ENCODE measurements at regions not wholly inside any gene's neighbourhood (a gene's known extent, or its start where the extent isn't known, plus 50 kb on each side); places are given as distances from the start of the nearest gene placed in this dataset.

GRCh38 chr6:145194389-145194788 lies 540.9 kb downstream of the EPM2A start:
- intact Hi-C loops (cut with DNase I): no loop called here
- Histone ChIP-seq H3K4me3 (no peak overlapping the region), H3K36me3 (no peaks in the 10 kb centered on the region), H3K9me3 (no peaks in the 10 kb centered on the region), H3K27me3 (no peaks in the 10 kb centered on the region), H3K27ac (no peak overlapping the region), H3K4me1 (no peaks in the 10 kb centered on the region)
- ATAC-seq (no peak), FAIRE-seq (no peak), DNase-seq (no peak)
- WGBS, 2 donors: 87 to 88% methylated on average over 3 of the region's 3 CpGs
- no peak for TF ChIP-seq CTCF (IDR thresholded peaks at IDR 0.05)

GRCh38 chr6:145199961-145200360 lies 535.4 kb downstream of the EPM2A start:
- no peaks in the 10 kb centered on the region for H3K27me3 ChIP-seq
- H3K4me1 ChIP-seq: no peaks in the 10 kb centered on the region
- H3K36me3 ChIP-seq: no peaks in the 10 kb centered on the region
- H3K9me3 ChIP-seq: no peaks in the 10 kb centered on the region
- FAIRE-seq: no peak
- no peak for TF ChIP-seq CTCF (IDR thresholded peaks at IDR 0.05)
- no peak overlapping the region for H3K4me3 ChIP-seq
- no peak for ATAC-seq
- no peak for DNase-seq
- WGBS, 2 donors: 13 to 21% methylated on average over 1 of the region's 1 CpG
- no peak overlapping the region for H3K27ac ChIP-seq
- intact Hi-C loops (cut with DNase I): no loop called here

- ATAC-seq (peak in 2 of 4 donors; percentile 40 to 48), DNase-seq (no peak), FAIRE-seq (no peak)
- Histone ChIP-seq H3K27me3 (no peaks in the 10 kb centered on the region), H3K36me3 (no peaks in the 10 kb centered on the region), H3K27ac (no peak overlapping the region), H3K4me3 (no peak overlapping the region), H3K9me3 (no peaks in the 10 kb centered on the region), H3K4me1 (no peaks in the 10 kb centered on the region)
- whole genome bisulfite sequencing, 2 donors: 32 to 40% methylated on average over 2 of the region's 2 CpGs
- intact Hi-C loops (cut with DNase I): no loop called here
- no peak for TF ChIP-seq CTCF (IDR thresholded peaks at IDR 0.05)
These were observed 531.0 kb downstream of the EPM2A start for GRCh38 chr6:145204301-145204700.

GRCh38 chr6:145206247-145206907 lies 528.9 kb downstream of the EPM2A start:
- no peak overlapping the region for H3K4me3 ChIP-seq
- DNase-seq (no peak), FAIRE-seq (no peak), ATAC-seq (peak in 2 of 4 donors; percentile 14 to 52)
- no peaks in the 10 kb centered on the region for H3K36me3 ChIP-seq
- intact Hi-C loops (cut with DNase I): no loop called here
- no peaks in the 10 kb centered on the region for H3K9me3 ChIP-seq
- TF ChIP-seq CTCF (IDR thresholded peaks at IDR 0.05): no peak
- H3K4me1 ChIP-seq: no peaks in the 10 kb centered on the region
- no peaks in the 10 kb centered on the region for H3K27me3 ChIP-seq
- WGBS, 2 donors: 80 to 81% methylated on average over 7 of the region's 7 CpGs
- H3K27ac ChIP-seq: no peak overlapping the region

- H3K4me1 ChIP-seq: no peaks in the 10 kb centered on the region
- TF ChIP-seq CTCF (IDR thresholded peaks at IDR 0.05): no peak
- no peak overlapping the region for H3K27ac ChIP-seq
- no peaks in the 10 kb centered on the region for H3K27me3 ChIP-seq
- ATAC-seq: no peak
- DNase-seq: no peak
- FAIRE-seq: no peak
- H3K36me3 ChIP-seq: no peaks in the 10 kb centered on the region
- WGBS, 2 donors: 14 to 15% methylated on average over 1 of the region's 1 CpG
- H3K9me3 ChIP-seq: no peaks in the 10 kb centered on the region
- no peak overlapping the region for H3K4me3 ChIP-seq
- intact Hi-C loops (cut with DNase I): no loop called here
These were observed 526.8 kb downstream of the EPM2A start for GRCh38 chr6:145208474-145208873.
